ENCODE measurements at regions not wholly inside any gene's neighbourhood (a gene's known extent, or its start where the extent isn't known, plus 50 kb on each side); places are given as distances from the start of the nearest gene placed in this dataset.
"Not testable (repeated sequence)": the region's sequence is repeated elsewhere in the genome, so short reads cannot be mapped to it uniquely, and the experiment has no call there.

DNA sequence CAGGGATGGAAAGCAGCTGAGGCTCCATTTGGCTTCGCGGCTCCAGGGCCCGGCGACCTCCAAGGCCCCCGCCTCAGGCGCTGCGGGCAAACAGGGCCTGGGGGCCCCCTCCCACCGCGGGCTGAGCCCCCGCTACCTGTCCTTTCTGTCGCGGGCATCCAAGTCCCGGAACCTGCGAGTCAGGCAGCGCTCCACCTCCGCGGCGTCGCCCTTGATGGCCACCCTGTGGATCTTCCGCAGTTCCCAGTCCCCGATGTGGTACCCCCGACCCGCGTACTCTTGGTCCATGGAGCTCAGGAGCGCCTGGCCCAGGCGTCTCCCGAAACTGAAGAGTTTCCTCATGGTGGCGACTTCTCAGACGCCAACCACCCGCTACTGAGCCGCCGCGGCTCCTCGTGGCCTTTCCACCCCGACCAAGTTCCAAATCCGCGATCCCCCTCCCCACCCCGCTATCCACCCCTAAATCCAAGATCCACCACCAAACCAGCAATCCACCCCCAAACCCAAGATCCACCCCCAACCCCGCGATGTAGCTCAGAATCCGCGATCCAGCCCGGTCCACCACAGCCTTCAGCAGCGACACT is 86.5 kb upstream of the CCDC180 start:
- TF ChIP-seq, protein P1, sequence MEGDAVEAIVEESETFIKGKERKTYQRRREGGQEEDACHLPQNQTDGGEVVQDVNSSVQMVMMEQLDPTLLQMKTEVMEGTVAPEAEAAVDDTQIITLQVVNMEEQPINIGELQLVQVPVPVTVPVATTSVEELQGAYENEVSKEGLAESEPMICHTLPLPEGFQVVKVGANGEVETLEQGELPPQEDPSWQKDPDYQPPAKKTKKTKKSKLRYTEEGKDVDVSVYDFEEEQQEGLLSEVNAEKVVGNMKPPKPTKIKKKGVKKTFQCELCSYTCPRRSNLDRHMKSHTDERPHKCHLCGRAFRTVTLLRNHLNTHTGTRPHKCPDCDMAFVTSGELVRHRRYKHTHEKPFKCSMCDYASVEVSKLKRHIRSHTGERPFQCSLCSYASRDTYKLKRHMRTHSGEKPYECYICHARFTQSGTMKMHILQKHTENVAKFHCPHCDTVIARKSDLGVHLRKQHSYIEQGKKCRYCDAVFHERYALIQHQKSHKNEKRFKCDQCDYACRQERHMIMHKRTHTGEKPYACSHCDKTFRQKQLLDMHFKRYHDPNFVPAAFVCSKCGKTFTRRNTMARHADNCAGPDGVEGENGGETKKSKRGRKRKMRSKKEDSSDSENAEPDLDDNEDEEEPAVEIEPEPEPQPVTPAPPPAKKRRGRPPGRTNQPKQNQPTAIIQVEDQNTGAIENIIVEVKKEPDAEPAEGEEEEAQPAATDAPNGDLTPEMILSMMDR (IDR thresholded peaks at IDR 0.05; ENCODE audit: insufficient read depth, low read depth, low read length), result no peak
- no peak for DNase-seq (ENCODE audit: low read depth)
- no peak overlapping the region for H3K4me3 ChIP-seq (ENCODE audit: low read depth, low read length)

DNA sequence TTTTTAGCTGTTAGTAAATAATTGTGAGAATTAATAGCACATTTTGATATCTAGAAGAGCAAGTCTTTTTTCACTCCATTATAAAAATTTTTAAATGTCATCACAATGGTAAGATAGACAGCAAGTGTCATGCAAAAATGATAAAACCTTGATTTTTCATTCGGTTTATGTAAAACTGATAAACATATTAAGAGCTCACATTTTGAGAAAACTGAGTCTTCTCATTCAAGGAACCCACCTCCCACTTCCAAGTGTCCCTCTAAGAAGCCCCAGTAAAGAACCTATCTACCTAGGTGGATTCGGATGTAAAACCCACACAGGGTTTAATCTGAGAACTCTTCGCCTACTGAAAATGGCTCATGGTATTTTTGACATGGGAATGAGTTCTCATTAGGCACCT is 87.1 kb upstream of the CCDC180 start:
- not testable (repeated sequence) for H3K4me3 ChIP-seq (ENCODE audit: low read depth, low read length); DNase-seq (ENCODE audit: low read depth)

DNA sequence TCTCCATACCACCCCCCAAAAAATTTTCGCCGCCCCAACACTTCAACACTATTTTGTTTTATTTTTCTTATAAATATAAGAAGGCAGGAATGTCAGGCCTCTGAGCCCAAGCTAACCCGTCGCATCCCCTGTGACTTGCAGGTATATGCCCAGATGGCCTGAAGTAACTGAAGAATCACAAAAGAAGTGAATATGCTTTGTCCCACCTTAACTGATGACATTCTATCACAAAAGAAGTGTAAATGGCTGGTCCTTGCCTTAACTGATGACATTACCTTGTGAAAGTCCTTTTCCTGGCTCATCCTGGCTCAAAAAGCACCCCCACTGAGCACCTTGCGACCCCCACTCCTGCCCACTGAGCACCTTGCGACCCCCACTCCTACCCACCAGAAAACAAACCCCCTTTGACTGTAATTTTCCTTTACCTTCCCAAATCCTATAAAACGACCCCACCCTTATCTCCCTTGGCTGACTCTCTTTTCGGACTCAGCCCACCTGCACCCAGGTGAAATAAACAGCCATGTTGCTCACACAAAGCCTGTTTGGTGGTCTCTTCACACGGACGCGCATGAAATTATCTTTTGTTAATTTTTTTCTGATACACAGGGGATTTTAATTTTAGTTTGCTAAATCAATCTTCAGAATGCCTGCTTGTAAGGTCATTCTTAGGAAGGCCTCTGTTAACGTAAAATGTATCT is 87.9 kb upstream of the CCDC180 start:
- not testable (repeated sequence) for H3K4me3 ChIP-seq (ENCODE audit: low read depth, low read length); DNase-seq (ENCODE audit: low read depth)

DNA sequence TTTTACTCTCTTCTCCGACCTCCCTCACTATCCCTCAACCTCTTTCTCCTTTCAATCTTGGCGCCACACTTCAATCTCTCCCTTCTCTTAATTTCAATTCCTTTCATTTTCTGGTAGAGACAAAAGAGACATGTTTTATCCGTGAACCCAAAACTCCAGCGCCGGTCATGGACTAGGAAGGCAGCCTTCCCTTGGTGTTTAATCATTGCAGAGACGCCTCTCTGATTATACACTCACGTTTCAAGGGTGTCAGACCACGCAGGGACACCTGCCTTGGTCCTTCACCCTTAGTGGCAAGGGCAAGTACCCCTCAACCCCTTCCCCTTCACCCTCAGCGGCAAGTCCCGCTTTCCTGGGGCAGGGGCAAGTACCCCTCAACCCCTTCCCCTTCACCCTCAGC is 92.3 kb upstream of the CCDC180 start:
- DNase-seq (ENCODE audit: low read depth), result not testable (repeated sequence)

DNA sequence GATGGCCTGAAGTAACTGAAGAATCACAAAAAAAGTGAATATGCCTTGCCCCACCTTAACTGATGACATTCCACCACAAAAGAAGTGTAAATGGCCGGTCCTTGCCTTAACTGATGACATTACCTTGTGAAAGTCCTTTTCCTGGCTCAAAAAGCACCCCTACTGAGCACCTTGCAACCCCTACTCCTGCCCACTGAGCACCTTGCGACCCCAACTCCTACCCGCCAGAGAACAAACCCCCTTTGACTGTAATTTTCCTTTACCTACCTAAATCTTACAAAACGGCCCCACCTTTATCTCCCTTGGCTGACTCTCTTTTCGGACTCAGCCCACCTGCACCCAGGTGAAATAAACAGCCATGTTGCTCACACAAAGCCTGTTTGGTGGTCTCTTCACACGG is 92.9 kb upstream of the CCDC180 start:
- not testable (repeated sequence) for H3K4me3 ChIP-seq (ENCODE audit: low read depth, low read length); DNase-seq (ENCODE audit: low read depth)

More for the DNA sequence above, 92.3 kb upstream of the CCDC180 start:
- H3K4me3 ChIP-seq (ENCODE audit: low read depth, low read length), result not testable (repeated sequence)

DNA sequence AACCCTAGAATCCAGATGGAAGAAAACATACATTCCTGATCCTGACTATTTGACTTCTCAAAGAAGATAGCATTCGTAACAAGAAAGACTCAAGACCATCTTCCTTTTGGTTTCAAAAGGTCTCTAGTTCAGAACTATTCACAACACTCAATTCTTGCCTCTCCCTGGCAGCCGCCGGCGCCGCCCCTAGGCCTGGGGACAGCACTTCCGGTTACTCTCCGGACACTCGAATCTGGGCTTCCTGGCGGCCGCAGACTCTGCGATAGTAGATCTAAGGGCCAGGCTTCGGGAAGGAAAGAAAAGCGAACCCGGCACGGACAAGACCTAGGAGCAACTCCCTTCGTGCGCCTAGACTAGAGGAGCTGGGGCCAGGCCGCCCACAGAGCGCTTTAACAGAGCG is 107.8 kb upstream of the CCDC180 start:
- DNase-seq (ENCODE audit: low read depth), result not testable (repeated sequence)

DNA sequence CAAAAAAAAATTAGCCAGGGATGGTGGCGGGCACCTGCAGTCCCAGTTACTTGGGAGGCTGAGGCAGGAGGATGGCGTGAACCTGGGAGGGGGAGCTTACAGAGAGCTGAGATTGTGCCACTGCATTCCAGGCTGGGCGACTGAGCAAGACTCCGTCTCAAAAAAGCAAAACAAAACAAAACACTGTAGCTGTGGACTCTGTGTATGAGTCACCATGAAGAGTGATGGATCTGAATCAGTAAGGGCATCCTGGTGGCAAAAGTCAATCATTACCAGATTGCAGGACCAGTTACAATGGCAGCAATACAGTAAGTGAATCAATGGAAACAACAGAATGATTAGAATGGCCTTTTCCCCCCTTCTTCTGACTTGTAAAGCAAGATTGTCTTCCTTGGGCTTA is 113.7 kb upstream of the CCDC180 start:
- H3K4me3 ChIP-seq (ENCODE audit: low read depth, low read length); DNase-seq (ENCODE audit: low read depth): not testable (repeated sequence)

More for the DNA sequence above, 107.8 kb upstream of the CCDC180 start:
- not testable (repeated sequence) for H3K4me3 ChIP-seq (ENCODE audit: low read depth, low read length)

DNA sequence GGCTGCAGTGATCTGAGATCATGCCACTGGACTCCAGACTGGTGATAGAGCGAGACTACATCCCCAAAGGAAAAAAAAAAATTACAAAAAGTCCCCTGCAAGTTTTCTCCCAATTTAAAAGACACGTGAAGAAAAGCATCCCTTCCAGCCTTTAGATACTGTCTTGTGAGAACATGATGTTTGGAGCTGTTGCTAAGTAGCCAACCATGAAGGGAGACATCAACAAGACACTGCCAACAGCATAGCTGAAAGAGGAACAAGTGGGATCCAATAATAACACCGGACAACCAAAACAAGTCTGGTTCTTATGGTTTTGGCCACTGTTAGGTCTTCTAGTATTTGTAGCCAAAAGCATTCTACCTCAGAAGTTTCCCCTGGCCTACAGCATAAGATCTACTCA is 118.9 kb upstream of the CCDC180 start:
- no peak overlapping the region for H3K4me3 ChIP-seq (ENCODE audit: low read depth, low read length)
- TF ChIP-seq, protein P1 (IDR thresholded peaks at IDR 0.05; ENCODE audit: insufficient read depth, low read depth, low read length), result no peak
- no peak for DNase-seq (ENCODE audit: low read depth)

DNA sequence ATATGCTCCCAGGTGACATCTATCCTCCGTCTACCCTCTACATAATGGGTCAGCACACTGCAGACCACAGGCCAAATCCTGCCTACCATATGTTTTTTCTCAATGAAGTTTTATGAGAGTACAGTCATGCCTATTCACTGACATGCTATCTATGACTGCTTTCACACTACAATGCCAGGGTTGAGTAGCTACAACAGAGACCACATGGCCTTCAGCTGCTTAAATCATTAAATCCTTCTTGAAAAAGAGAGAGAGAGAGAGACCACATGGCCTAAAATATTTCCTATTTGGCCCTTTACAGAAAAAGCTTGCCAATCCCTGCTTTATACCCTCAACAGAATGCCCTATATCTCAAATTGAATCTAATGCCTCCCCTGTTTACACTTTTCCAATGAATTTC is 119.8 kb upstream of the CCDC180 start:
- H3K4me3 ChIP-seq (ENCODE audit: low read depth, low read length), result not testable (repeated sequence)
- peak; percentile 6 for DNase-seq (ENCODE audit: low read depth)

DNA sequence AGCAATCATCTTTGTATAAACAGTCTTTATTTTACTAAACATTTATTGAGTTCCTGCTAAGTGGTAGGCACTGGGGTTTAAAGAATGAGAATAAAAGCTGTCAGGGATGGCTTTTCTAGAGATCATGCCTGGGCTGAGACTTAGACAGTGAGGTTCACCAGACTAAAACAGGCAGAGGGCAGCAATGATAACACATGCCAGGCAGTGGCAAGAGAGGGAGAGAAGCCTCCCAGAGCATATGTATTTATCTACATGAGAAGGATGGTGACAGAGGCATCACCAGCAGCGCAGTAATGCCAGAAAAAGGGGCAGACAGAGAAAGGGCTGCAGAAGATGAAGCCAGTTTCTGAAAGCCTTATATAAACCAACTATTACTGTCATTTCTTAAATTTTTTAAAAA is 121.0 kb upstream of the CCDC180 start:
- H3K4me3 ChIP-seq (ENCODE audit: low read depth, low read length), result no peak overlapping the region
- no peak for DNase-seq (ENCODE audit: low read depth)
- TF ChIP-seq, protein P1 (IDR thresholded peaks at IDR 0.05; ENCODE audit: insufficient read depth, low read depth, low read length), result no peak

DNA sequence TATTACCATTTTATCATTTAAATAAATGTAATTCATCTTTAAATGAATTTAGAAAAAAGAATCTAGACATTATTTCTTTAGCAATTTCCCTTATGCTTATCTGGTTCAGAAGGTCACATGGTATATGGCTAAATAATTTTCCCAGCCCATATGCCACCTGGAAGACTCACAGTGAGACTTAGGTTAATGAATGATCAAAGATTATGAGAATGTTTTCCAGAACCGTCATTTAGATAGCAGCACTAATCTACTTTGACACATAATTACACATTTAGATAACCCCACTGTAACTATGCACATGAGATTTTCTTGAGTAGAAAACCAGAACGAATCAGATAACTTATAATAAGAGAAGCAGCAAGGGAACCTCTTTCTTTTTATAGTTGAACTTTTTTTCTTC is 124.9 kb upstream of the CCDC180 start:
- H3K4me3 ChIP-seq (ENCODE audit: low read depth, low read length); DNase-seq (ENCODE audit: low read depth): not testable (repeated sequence)

Measured in fibroblast of villous mesenchyme (primary cell).